Endothelial cell (in vitro differentiated cells): ENCODE measurements at regions not wholly inside any gene's neighbourhood (a gene's known extent, or its start where the extent isn't known, plus 50 kb on each side); places are given as distances from the start of the nearest gene placed in this dataset.

ENCODE experiments used
- DNase-seq: peaks from one replicate; pipeline ENCODE4 v3.0.0; 2021; ENCODE audit warnings: low spot score
- H3K27ac Mint-ChIP-seq: one replicate; pipeline ENCODE4 v1.8.0; 2021; ENCODE audit warnings: mixed read lengths, inconsistent platforms; ENCODE audit not compliant: unreplicated experiment
- H3K27me3 Mint-ChIP-seq: one replicate; pipeline ENCODE4 v1.8.0; 2021; ENCODE audit warnings: mild to moderate bottlenecking, moderate library complexity, mixed read lengths, inconsistent platforms; ENCODE audit not compliant: unreplicated experiment
- H3K36me3 Mint-ChIP-seq: one replicate; pipeline ENCODE4 v1.8.0; 2021; ENCODE audit warnings: mild to moderate bottlenecking, low read depth, mixed read lengths, inconsistent platforms; ENCODE audit not compliant: unreplicated experiment
- H3K4me1 Mint-ChIP-seq: one replicate; pipeline ENCODE4 v1.8.0; 2021; ENCODE audit warnings: mild to moderate bottlenecking, mixed read lengths, inconsistent platforms; ENCODE audit not compliant: unreplicated experiment
- H3K4me3 Mint-ChIP-seq: one replicate; pipeline ENCODE4 v1.8.0; 2021; ENCODE audit warnings: mild to moderate bottlenecking, mixed read lengths, inconsistent platforms; ENCODE audit not compliant: unreplicated experiment
- H3K9me3 Mint-ChIP-seq: one replicate; pipeline ENCODE4 v1.8.0; 2021; ENCODE audit warnings: mixed read lengths, inconsistent platforms; ENCODE audit not compliant: unreplicated experiment
- TF ChIP-seq, protein P1 (sequence below): fragments of 200-600 bp; sonication (generic); IDR thresholded peaks from one replicate; pipeline ENCODE4 v1.5.0; 2021; ENCODE audit warnings: antibody characterized with exemption; ENCODE audit not compliant: unreplicated experiment

DNA sequence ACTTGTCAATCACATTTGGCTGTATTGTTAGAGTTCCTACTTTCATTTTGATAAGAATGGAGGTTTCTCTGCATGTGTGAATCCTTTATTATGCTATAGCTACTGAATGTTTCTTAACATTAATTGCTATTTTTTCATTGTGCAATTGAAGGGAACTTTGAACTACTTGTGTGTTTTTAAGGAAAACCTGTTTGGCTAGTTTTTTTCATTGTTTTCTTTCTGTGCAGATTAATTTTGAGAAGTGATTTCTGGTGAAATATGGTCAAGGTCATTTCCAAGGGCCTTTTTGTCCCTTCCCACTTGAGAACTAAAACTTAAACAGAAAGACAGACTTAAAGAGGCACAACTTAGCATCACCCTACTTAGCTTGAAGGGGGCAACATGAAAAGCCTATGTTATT, 1309.2 kb upstream of the WWC1 start:
- Mint-ChIP-seq H3K4me1 (peaks cover 11% of the 10 kb centered on the region), H3K36me3 (no peaks in the 10 kb centered on the region), H3K9me3 (no peaks in the 10 kb centered on the region), H3K27me3 (peaks cover 3% of the 10 kb centered on the region), H3K27ac (no peak overlapping the region), H3K4me3 (no peak overlapping the region)
- DNase-seq, result no peak
- TF ChIP-seq, protein P1, sequence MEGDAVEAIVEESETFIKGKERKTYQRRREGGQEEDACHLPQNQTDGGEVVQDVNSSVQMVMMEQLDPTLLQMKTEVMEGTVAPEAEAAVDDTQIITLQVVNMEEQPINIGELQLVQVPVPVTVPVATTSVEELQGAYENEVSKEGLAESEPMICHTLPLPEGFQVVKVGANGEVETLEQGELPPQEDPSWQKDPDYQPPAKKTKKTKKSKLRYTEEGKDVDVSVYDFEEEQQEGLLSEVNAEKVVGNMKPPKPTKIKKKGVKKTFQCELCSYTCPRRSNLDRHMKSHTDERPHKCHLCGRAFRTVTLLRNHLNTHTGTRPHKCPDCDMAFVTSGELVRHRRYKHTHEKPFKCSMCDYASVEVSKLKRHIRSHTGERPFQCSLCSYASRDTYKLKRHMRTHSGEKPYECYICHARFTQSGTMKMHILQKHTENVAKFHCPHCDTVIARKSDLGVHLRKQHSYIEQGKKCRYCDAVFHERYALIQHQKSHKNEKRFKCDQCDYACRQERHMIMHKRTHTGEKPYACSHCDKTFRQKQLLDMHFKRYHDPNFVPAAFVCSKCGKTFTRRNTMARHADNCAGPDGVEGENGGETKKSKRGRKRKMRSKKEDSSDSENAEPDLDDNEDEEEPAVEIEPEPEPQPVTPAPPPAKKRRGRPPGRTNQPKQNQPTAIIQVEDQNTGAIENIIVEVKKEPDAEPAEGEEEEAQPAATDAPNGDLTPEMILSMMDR, result no peak

GRCh38 chr5:166991601-166992000, 1299.8 kb upstream of the WWC1 start:
- H3K4me1 Mint-ChIP-seq, result no peaks in the 10 kb centered on the region
- TF ChIP-seq, protein P1, result no peak
- H3K27me3 Mint-ChIP-seq, result no peaks in the 10 kb centered on the region
- no peak overlapping the region for H3K27ac Mint-ChIP-seq
- no peak overlapping the region for H3K4me3 Mint-ChIP-seq
- DNase-seq, result no peak
- H3K9me3 Mint-ChIP-seq, result no peaks in the 10 kb centered on the region
- H3K36me3 Mint-ChIP-seq, result no peaks in the 10 kb centered on the region

DNA sequence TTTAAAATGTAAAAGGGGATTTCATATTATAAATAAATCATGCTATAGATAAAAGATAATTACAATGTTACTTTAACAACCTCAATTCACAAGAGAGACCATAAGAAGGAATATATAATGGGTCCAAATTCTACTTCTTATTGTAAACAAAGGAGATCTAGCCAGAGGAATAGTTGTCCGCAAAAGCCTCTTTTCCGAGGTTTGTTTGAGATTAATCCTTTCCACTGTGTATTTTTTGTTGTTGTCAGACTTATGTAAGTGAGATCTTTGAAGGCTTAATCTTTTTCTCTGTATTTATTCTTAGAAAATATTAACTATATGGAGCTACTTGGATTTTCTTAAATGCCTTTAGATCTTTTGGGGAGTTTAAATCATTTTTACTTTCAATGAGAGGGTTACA, 1299.3 kb upstream of the WWC1 start:
- no peaks in the 10 kb centered on the region for H3K36me3 Mint-ChIP-seq
- no peaks in the 10 kb centered on the region for H3K9me3 Mint-ChIP-seq
- no peaks in the 10 kb centered on the region for H3K4me1 Mint-ChIP-seq
- no peak for DNase-seq
- TF ChIP-seq, protein P1, result no peak
- no peaks in the 10 kb centered on the region for H3K27me3 Mint-ChIP-seq
- no peak overlapping the region for H3K27ac Mint-ChIP-seq
- no peak overlapping the region for H3K4me3 Mint-ChIP-seq

- Mint-ChIP-seq H3K9me3 (no peaks in the 10 kb centered on the region), H3K4me3 (no peak overlapping the region), H3K4me1 (no peaks in the 10 kb centered on the region), H3K27me3 (no peaks in the 10 kb centered on the region), H3K27ac (no peak overlapping the region), H3K36me3 (no peaks in the 10 kb centered on the region)
- no peak for DNase-seq
- TF ChIP-seq, protein P1, result no peak
Measured at GRCh38 chr5:166992874-166993722, 1298.3 kb upstream of the WWC1 start.

DNA sequence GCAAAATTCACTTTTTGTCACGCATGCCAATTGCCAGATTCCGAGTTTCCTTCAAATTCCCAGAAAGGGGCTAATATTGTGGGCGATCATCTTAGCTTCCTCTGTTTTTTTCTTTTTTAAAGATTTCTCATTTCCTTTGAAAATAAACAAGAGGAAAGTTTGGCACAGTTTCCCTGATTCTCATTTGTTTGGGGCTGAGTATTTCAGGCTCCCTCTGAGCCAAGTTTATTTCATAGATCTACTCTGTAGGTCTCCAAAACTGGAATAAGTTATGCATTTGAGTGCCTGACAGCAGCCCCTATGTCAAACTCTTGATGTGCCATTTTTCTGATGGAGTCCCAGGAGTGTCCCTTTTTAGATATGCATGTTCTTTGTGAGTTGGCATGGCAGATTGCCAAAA, 1297.2 kb upstream of the WWC1 start:
- no peak for DNase-seq
- Mint-ChIP-seq H3K9me3 (no peaks in the 10 kb centered on the region), H3K27me3 (no peaks in the 10 kb centered on the region), H3K27ac (no peak overlapping the region), H3K4me3 (no peak overlapping the region), H3K36me3 (no peaks in the 10 kb centered on the region), H3K4me1 (no peaks in the 10 kb centered on the region)
- TF ChIP-seq, protein P1, result no peak
